ENCODE measurements at regions not wholly inside any gene's neighbourhood (a gene's known extent, or its start where the extent isn't known, plus 50 kb on each side); places are given as distances from the start of the nearest gene placed in this dataset.

DNA sequence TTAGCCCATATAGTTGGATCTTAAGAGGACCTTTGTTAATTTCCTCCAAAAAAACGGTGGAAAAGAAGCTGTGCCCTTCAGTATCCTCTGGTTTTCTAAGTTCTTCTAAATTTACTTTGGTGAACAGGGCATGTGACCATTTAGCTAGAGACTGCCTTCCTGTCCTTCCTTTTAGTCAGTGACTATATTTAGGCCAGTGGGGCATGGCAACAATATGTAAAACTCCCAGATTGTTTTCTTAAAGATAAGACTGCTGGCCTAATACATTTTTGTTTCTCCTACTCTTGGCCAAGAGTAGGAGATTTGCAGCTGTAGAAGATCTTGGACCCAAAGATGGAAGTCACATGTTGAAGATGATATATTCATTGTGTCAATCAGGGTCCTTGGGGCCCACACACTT, 325.1 kb upstream of the DCN start:
- Mint-ChIP-seq H3K4me1 (no peaks in the 10 kb centered on the region), H3K27ac (no peak overlapping the region), H3K9me3 (ENCODE audit: insufficient read depth) (no peaks in the 10 kb centered on the region), H3K4me3 (no peak overlapping the region), H3K27me3 (peaks cover 21% of the 10 kb centered on the region)
- H3K9ac ChIP-seq (ENCODE audit: low read length): no peak overlapping the region
- no peaks in the 10 kb centered on the region for H3K36me3 ChIP-seq (replicated peaks in 1 of 2; ENCODE audit: control extremely low read depth in 1 of 2, control insufficient read depth in 1 of 2, extremely low read depth in 1 of 2, insufficient read depth in 2 of 2, low read length in 1 of 2)
- no peaks in the 10 kb centered on the region for H3K9me3 ChIP-seq (ENCODE audit: control extremely low read depth in 1 of 3, control insufficient read depth in 2 of 3, insufficient read depth in 1 of 3, low read length in 2 of 3)
- no peak overlapping the region for H3K27ac ChIP-seq (ENCODE audit: low read length in 2 of 2)
- no peak overlapping the region for H3K4me2 ChIP-seq (replicated peaks; ENCODE audit: low read depth, low read length, poor library complexity, severe bottlenecking)
- H3K4me3 ChIP-seq (ENCODE audit: control extremely low read depth in 1 of 5, extremely low read depth in 1 of 5, insufficient read depth in 1 of 5, low read depth in 2 of 5, low read length in 4 of 5): no peak overlapping the region
- peaks cover 0 to 3% (median 0%) of the 10 kb centered on the region in 4 experiments for H3K27me3 ChIP-seq (replicated peaks in 1 of 4; ENCODE audit: control extremely low read depth in 1 of 4, control insufficient read depth in 3 of 4, insufficient read depth in 4 of 4, low read length in 3 of 4)
- no peaks in the 10 kb centered on the region for H3K79me2 ChIP-seq (ENCODE audit: control insufficient read depth, insufficient read depth, low read length)
- intact Hi-C loops (cut with micrococcal nuclease): no loop called here
- TF ChIP-seq, protein P1, sequence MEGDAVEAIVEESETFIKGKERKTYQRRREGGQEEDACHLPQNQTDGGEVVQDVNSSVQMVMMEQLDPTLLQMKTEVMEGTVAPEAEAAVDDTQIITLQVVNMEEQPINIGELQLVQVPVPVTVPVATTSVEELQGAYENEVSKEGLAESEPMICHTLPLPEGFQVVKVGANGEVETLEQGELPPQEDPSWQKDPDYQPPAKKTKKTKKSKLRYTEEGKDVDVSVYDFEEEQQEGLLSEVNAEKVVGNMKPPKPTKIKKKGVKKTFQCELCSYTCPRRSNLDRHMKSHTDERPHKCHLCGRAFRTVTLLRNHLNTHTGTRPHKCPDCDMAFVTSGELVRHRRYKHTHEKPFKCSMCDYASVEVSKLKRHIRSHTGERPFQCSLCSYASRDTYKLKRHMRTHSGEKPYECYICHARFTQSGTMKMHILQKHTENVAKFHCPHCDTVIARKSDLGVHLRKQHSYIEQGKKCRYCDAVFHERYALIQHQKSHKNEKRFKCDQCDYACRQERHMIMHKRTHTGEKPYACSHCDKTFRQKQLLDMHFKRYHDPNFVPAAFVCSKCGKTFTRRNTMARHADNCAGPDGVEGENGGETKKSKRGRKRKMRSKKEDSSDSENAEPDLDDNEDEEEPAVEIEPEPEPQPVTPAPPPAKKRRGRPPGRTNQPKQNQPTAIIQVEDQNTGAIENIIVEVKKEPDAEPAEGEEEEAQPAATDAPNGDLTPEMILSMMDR (IDR thresholded peaks at IDR 0.05): no peak
- no peak for TF ChIP-seq EZH2 (IDR thresholded peaks at IDR 0.05; ENCODE audit: borderline replicate concordance, insufficient read depth, low read depth, low read length, poor library complexity, severe bottlenecking)
- H4K20me1 ChIP-seq (ENCODE audit: control insufficient read depth, insufficient read depth, low read length, poor library complexity, severe bottlenecking): no peaks in the 10 kb centered on the region
- no peak overlapping the region for H2AFZ ChIP-seq (ENCODE audit: insufficient read depth, low read depth, low read length, poor library complexity, severe bottlenecking)
- POLR2A ChIA-PET: no interaction called here
- CTCF ChIA-PET: interaction anchor here (0.7 to 2.1 kb wide), 2 partner anchors 8 to 12 kb away, joined by 3 to 5 read pairs; no protein-coding TSS in a partner anchor
- DNase-seq: no peak
- whole genome bisulfite sequencing (ENCODE audit: insufficient coverage): no CpG with 5 or more reads among the region's 1 CpG
- H3K4me1 ChIP-seq (ENCODE audit: control insufficient read depth in 2 of 2, insufficient read depth in 2 of 2, low read length in 2 of 2): no peaks in the 10 kb centered on the region
- no peak for ATAC-seq (ENCODE audit: low read depth)

DNA sequence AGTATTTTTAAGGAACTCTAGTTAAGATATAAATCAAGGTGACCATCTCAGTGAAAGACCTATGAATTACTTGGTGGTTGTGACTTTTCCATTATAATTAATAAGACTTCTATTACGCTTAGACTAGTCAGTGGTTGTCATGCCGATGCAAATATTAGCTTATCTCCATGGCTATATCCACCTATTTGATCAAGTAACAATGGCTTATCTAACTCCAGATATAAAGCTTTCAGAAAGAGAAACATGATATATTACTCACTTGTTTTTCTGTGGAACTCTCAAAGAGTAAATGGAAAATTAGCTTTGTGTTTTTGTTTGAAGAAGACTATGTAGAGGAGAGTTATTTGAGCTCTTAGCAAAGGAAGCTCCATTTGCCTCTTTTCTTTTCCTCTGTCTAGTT, 323.8 kb upstream of the DCN start:
- Mint-ChIP-seq H3K4me1 (no peaks in the 10 kb centered on the region), H3K27me3 (peaks cover 26% of the 10 kb centered on the region), H3K27ac (no peak overlapping the region), H3K9me3 (ENCODE audit: insufficient read depth) (no peaks in the 10 kb centered on the region), H3K4me3 (no peak overlapping the region)
- Histone ChIP-seq H3K9me3 (ENCODE audit: control extremely low read depth in 1 of 3, control insufficient read depth in 2 of 3, insufficient read depth in 1 of 3, low read length in 2 of 3) (no peaks in the 10 kb centered on the region), H3K36me3 (replicated peaks in 1 of 2; ENCODE audit: control extremely low read depth in 1 of 2, control insufficient read depth in 1 of 2, extremely low read depth in 1 of 2, insufficient read depth in 2 of 2, low read length in 1 of 2) (no peaks in the 10 kb centered on the region), H3K27ac (ENCODE audit: low read length in 2 of 2) (no peak overlapping the region), H3K4me3 (ENCODE audit: control extremely low read depth in 1 of 5, extremely low read depth in 1 of 5, insufficient read depth in 1 of 5, low read depth in 2 of 5, low read length in 4 of 5) (no peak overlapping the region), H3K9ac (ENCODE audit: low read length) (no peak overlapping the region), H4K20me1 (ENCODE audit: control insufficient read depth, insufficient read depth, low read length, poor library complexity, severe bottlenecking) (no peaks in the 10 kb centered on the region), H3K4me2 (replicated peaks; ENCODE audit: low read depth, low read length, poor library complexity, severe bottlenecking) (no peak overlapping the region), H3K79me2 (ENCODE audit: control insufficient read depth, insufficient read depth, low read length) (no peaks in the 10 kb centered on the region), H3K27me3 (replicated peaks in 1 of 4; ENCODE audit: control extremely low read depth in 1 of 4, control insufficient read depth in 3 of 4, insufficient read depth in 4 of 4, low read length in 3 of 4) (peaks cover 0 to 3% (median 0%) of the 10 kb centered on the region in 4 experiments), H2AFZ (ENCODE audit: insufficient read depth, low read depth, low read length, poor library complexity, severe bottlenecking) (no peak overlapping the region), H3K4me1 (ENCODE audit: control insufficient read depth in 2 of 2, insufficient read depth in 2 of 2, low read length in 2 of 2) (no peaks in the 10 kb centered on the region)
- DNase-seq (no peak), ATAC-seq (ENCODE audit: low read depth) (no peak)
- ChIA-PET CTCF (interaction anchor here (2.1 kb wide), 1 partner anchor 11 kb away, joined by 5 read pairs; no protein-coding TSS in a partner anchor), POLR2A (no interaction called here)
- TF ChIP-seq, protein P1 (IDR thresholded peaks at IDR 0.05): no peak
- no peak for TF ChIP-seq EZH2 (IDR thresholded peaks at IDR 0.05; ENCODE audit: borderline replicate concordance, insufficient read depth, low read depth, low read length, poor library complexity, severe bottlenecking)
- no CpG with 5 or more reads among the region's 2 CpGs for WGBS (ENCODE audit: insufficient coverage)
- intact Hi-C loops (cut with micrococcal nuclease): no loop called here
